SK-N-DZ (cell line): ENCODE measurements at regions not wholly inside any gene's neighbourhood (a gene's known extent, or its start where the extent isn't known, plus 50 kb on each side); places are given as distances from the start of the nearest gene placed in this dataset.
"Not testable (repeated sequence)": the region's sequence is repeated elsewhere in the genome, so short reads cannot be mapped to it uniquely, and the experiment has no call there.

Experiments
- DNase-seq: peaks from one replicate; pipeline ENCODE4 v3.0.0-alpha.2; 2015; ENCODE audit warnings: low spot score

- DNase-seq: no peak
These were observed 273.8 kb downstream of the RPS6KC1 start for GRCh38 chr1:213324859-213325258.

DNA sequence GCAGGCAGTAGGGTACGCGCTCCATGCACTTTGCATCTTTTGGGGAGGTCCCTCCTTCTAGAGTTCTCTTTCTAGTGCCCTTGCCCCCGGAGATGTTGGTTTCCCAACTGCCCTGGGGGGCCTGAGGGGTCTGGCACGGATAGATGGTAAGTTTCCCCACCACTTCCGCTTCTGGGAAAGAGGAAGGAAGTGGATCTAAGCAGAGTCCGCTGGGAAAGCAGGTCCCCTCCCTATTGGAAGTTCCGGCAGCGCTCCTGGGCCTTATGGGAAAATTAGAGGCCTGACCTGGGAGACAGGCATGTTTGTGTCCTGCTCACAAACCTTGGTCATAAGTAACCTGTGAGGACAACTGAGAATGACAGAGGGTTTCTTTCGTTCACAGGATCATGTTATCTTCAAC is 274.4 kb downstream of the RPS6KC1 start:
- no peak for DNase-seq

DNA sequence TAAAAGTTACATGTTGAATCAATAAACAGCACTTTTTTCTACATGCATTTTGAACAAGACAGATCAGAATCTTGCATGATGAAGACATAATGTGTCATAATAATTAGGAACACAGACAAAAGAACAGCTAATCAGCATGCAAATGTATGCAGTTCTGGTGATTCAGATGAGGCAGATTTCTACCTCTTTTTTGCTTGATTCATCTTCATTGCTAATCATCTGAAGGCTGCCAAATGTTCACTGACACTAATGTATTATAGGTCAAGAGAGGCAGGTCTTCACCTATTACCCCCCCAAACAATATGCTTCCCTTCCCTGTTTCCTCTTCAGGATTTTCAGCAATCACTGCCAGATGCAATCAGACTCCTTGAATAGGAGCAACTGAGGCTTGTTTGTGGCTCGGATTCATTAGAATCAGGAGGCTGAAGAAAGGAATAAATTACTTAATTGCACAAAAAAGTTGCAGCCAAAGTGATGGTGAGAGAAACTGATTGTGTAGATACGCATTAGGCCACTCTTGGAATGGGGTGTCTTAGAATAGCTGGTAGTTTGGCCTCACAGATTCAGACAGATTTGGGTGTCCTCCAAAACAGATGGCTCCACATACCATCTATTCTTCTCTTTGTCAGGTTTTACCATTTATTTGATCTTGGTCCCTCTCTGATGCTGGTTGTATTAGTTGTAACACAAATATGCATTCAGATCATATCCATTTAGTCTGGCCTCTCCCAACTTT is 275.4 kb downstream of the RPS6KC1 start:
- DNase-seq: no peak

GRCh38 chr1:213327017-213327667 is 276.1 kb downstream of the RPS6KC1 start:
- no peak for DNase-seq

DNA sequence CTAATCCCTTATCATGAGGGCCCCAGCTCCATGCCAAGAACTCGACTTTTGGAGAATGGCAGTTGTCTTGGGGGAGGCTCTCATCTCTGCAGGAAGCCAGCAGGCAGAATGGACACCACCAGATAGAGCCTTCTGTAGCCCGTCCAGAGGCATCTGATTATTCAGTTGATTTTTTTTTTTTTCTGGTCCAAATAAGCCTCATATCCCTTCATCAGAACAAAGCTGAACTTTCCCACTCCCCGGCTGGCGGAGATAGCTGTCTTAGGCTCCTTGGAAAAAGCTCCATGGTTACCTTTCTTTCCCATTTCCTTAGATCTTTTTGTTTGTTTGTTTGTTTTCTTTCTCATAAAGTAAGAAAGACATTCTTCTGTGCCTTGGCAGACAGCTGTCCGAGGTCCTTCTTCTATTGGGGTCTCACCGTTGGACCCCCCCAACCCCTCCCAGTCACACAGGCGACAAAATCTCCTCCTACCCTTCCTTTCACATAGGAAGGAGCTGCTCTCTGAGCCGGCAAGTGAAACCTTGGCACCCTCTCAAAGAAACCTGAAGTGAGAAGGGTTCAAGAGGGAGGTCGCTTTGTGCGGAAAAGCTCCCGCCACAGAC is 278.5 kb downstream of the RPS6KC1 start:
- no peak for DNase-seq

DNA sequence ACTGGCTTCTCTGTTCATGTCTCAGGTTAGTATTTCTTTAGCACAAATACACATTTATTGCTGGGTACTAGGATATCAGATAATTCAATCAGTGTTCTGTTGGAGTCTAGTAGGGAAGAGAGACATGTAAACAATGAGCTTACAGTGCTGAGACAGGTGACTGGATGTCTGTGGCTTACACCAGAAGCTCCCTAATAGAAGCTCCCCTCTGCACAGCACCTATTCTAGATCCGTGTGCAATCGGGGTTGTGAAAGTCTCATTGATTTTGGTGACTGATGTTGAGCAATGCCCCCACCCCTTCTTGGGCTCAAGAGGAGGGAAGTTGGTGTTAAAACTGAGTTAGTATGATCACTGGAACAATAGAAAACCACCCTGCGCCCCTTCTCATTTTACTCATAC is 279.2 kb downstream of the RPS6KC1 start:
- DNase-seq: no peak

- DNase-seq: no peak
These were observed 280.7 kb downstream of the RPS6KC1 start for GRCh38 chr1:213331631-213332175.

DNA sequence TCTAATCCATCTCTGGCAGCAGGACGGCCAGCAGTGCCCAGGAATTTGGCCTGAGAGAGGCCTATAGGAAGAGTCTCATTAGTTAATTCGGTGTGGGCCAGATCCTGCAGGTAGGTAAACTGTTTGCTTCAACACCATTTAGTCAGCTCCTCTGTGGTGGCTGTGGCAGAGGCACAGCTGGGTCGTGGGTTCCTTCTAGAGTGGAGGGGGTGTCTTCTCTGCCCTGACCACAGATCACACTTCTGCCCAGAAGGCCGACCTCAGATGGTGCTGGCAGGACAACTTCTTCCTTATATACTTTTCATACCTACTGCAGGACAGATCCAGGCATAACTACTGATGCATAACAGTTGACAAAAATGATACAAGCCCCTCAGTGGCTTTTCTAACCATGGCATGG is 281.4 kb downstream of the RPS6KC1 start:
- no peak for DNase-seq

DNA sequence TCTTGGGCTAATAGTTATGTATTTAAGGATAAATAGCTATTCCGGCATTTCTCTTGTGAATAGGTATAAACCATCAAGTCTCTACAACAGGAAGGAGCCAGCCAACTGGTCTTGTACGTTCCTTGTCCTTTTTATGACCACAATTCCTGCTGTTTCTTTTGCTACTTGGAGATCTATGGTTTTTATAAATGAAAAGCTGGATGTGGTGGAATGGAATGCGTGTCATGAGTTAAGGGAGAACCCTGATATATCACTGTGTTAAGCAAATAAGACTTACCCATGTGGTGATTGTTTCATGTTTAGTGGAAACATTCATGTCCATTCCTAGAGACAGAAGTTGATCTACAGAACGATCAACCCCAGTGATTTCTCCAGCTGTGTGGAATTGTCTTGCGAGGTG is 282.1 kb downstream of the RPS6KC1 start:
- DNase-seq: no peak

DNA sequence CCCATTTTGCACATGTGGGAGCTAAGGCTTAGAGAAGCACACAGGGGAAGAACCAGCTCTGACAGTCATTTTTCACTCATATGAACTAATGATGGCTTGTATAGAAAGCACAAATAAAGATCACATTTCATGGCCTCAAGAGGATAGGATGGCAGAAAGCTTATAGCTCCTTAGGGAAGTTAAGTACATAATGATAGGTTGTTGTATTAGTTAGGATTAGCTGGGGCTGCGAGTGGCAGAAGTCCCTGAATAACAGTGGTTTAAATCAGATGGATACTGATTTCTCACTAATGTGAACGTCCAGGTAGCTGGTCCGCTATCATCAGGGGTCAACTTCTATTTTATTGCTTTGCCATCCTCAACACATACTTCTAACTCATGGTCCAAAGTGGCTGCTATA is 284.0 kb downstream of the RPS6KC1 start:
- no peak for DNase-seq

DNA sequence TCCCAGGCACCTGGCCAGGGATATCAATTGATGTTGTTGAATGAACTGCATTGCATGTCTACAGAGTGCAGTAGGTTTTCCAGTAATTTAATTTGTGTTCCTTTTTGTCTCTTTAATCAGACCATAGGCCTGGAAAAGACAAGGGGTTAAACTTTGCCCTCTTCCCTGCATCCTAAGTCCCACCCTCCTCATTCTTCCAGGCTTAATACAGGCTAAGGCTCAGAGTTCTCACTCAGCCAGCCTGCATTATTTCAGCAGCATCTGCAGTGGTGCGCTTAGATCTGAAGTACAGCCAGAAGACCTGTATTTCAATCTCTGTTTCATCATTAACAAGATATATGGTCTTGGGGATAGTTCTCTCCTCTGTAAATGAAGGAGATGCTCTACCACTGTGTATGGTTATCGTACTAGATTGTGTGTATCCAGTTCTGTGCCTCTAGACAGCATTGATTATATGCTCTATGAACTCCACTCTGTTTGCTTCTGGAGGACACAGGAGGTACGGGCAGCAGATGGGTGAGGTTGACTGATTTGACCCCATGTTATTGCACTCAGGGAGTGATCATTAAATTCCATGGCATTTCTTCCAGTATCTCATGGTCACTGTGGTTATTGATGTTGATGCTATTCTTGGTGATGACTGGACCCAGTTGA is 286.1 kb downstream of the RPS6KC1 start:
- DNase-seq: no peak

- no peak for DNase-seq
These were observed 289.6 kb downstream of the RPS6KC1 start for GRCh38 chr1:213340593-213340992.

DNA sequence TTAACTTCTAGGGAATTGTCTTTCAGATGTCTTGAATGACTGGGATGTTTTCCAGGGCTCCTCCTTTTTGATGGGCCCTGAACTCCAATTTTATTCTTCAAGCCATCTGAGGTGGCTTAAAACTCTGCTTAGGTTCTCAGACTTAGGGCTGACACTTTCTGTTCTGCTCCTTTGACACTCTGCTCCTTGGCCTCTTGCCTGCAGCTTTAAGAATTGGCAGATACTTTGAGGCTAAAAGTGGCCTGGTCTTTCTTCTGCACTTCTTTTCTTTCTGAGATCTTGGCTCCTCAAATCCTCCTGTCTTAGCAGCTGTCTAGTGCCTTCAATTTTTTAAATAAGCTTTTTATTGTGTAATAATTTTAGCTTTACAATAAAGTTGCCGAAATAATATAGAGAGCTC is 294.6 kb downstream of the RPS6KC1 start:
- DNase-seq: no peak

GRCh38 chr1:213357403-213357802 is 306.4 kb downstream of the RPS6KC1 start:
- no peak for DNase-seq

DNA sequence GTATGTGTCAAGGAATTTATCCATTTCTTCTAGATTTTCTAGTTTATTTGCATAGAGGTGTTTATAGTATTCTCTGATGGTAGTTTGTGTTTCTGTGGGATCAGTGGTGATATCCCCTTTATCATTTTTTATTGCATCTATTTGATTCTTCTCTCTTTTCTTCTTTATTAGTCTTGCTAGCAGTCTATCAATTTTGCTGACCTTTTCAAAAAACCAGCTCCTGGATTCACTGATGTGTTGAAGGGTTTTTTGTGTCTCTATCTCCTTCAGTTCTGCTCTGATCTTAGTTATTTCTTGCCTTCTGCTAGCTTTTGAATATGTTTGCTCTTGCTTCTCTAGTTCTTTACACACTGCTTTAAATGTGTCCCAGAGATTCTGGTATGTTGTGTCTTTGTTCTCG is 307.3 kb downstream of the RPS6KC1 start:
- not testable (repeated sequence) for DNase-seq

GRCh38 chr1:213362598-213362997 is 311.6 kb downstream of the RPS6KC1 start:
- no peak for DNase-seq

GRCh38 chr1:213366141-213366831 is 315.2 kb downstream of the RPS6KC1 start:
- DNase-seq: no peak

- DNase-seq: peak; percentile 82
These were observed 318.4 kb downstream of the RPS6KC1 start for GRCh38 chr1:213369465-213369864.

DNA sequence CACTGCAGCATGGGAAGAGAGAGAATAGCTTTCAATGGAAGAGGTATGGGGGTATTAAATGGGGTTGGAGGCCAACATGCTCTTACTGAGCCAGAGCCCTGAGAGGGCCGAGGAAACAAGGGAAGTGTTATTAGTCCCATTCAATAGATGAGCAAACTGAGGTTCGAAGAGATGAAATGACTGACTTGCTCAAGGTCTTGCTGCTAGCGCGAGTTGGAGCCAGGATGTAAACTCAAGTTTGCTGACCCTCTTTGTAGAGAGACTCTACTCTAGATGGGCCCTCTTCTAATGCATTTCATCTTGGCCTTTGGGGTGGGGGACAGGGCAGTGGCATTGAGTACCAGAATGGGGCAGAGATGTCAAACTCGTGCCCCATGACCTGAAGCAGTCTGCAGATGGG is 319.5 kb downstream of the RPS6KC1 start:
- no peak for DNase-seq

- DNase-seq: no peak
These were observed 320.4 kb downstream of the RPS6KC1 start for GRCh38 chr1:213371525-213371846.

DNA sequence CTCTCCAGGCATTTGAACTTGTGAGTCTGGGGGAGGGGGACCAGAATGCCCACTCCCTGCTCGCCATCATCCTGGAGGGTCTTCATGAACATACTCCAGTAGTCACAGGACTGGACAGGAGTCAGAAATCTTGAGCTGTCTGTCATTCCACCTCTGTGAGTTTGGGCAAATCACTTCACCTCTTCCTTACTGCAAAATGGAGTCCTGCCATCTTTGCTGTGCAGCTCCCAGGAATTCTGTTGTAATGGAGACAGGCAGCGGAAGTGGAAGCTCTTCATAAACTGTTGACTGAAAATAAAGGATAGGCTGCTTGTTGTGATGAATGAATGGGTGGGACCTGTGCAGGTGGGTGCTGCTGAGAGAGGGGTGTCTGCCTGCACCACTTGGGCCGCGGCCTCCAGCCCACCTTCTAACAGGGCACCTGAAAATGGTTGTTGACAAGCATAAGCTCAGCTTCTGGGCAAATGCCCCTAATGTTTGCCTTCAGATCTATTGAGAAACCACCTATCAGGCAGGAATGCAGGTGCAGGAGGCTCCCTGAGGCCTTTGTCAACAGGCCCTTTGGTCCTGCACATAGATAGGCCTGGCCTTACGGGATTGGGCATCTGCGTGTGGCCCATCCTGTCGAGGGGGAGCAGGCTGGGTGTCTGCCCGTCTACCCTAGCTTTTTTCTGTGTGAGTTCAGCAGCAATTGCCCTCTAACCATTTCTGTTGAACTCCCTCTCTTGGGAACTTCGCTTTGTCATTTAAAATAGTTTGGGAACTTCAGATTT is 321.0 kb downstream of the RPS6KC1 start:
- no peak for DNase-seq
